ENCODE measurements at regions not wholly inside any gene's neighbourhood (a gene's known extent, or its start where the extent isn't known, plus 50 kb on each side); places are given as distances from the start of the nearest gene placed in this dataset.

DNA sequence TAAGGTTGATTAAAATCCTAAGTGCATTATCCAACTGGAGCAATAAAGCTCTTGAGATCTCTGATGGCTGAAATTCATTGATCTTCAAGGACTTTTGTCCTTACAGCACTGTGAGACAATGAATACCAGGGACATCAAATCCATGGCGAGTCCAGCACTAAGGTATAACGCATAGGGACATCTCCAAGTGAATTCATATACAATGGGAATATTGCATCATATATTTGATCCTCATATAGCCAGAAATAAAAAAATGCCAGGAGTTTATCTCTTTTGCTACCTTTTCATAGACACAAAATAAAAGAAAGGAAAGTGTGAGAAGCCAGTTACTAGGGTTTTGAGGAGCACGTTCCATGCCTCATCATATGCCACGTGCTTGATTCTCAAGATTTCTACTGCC is 112.5 kb upstream of the CDH13 start:
- Histone ChIP-seq H2AFZ (ENCODE audit: low read length) (no peak overlapping the region), H3K27me3 (ENCODE audit: insufficient read depth, low read length) (no peaks in the 10 kb centered on the region), H3K27ac (ENCODE audit: low read depth, low read length) (no peak overlapping the region), H4K20me1 (ENCODE audit: insufficient read depth, low read length) (no peaks in the 10 kb centered on the region), H3K4me3 (ENCODE audit: insufficient read depth, low read length) (no peak overlapping the region), H3K4me2 (ENCODE audit: insufficient read depth, low read length) (no peak overlapping the region), H3K79me2 (ENCODE audit: insufficient read depth, low read length) (no peaks in the 10 kb centered on the region), H3K36me3 (ENCODE audit: insufficient read depth, low read length) (no peaks in the 10 kb centered on the region), H3K9me3 (ENCODE audit: low read depth, low read length) (no peaks in the 10 kb centered on the region), H3K4me1 (ENCODE audit: insufficient read depth, low read length) (no peaks in the 10 kb centered on the region)
- DNase-seq (ENCODE audit: insufficient read length, low spot score, missing footprints), result no peak
- TF ChIP-seq, protein P1, sequence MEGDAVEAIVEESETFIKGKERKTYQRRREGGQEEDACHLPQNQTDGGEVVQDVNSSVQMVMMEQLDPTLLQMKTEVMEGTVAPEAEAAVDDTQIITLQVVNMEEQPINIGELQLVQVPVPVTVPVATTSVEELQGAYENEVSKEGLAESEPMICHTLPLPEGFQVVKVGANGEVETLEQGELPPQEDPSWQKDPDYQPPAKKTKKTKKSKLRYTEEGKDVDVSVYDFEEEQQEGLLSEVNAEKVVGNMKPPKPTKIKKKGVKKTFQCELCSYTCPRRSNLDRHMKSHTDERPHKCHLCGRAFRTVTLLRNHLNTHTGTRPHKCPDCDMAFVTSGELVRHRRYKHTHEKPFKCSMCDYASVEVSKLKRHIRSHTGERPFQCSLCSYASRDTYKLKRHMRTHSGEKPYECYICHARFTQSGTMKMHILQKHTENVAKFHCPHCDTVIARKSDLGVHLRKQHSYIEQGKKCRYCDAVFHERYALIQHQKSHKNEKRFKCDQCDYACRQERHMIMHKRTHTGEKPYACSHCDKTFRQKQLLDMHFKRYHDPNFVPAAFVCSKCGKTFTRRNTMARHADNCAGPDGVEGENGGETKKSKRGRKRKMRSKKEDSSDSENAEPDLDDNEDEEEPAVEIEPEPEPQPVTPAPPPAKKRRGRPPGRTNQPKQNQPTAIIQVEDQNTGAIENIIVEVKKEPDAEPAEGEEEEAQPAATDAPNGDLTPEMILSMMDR (IDR thresholded peaks at IDR 0.05; ENCODE audit: extremely low read depth, low read depth, low read length), result no peak

DNA sequence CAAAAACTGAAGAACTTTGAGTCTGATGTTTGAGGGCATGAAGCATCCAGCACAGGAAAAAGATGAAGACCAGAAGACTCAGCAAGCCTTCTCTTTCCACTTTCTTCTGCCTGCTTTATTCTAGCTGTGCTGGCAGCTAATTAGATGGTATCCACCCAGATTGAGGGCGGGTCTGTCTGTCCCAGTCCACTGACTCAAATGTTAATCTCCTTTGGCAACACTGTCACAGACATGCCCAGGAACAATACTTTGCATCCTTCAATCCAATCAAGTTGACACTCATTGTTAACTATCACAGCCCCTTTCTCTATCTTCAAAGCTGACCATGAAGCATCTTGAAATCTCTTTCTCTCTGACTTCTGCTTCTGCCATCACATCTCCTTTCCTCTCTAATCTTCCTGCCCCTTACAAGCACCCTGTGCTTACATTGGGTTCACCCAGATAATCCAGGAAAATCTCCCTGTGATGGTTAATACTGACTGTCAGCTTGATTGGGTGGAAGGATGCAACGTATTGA is 115.9 kb upstream of the CDH13 start:
- no peaks in the 10 kb centered on the region for H4K20me1 ChIP-seq (ENCODE audit: insufficient read depth, low read length)
- TF ChIP-seq, protein P1 (IDR thresholded peaks at IDR 0.05; ENCODE audit: extremely low read depth, low read depth, low read length), result no peak
- H3K36me3 ChIP-seq (ENCODE audit: insufficient read depth, low read length), result no peaks in the 10 kb centered on the region
- H3K4me2 ChIP-seq (ENCODE audit: insufficient read depth, low read length), result no peak overlapping the region
- no peaks in the 10 kb centered on the region for H3K79me2 ChIP-seq (ENCODE audit: insufficient read depth, low read length)
- no peaks in the 10 kb centered on the region for H3K27me3 ChIP-seq (ENCODE audit: insufficient read depth, low read length)
- no peak overlapping the region for H3K27ac ChIP-seq (ENCODE audit: low read depth, low read length)
- H3K9me3 ChIP-seq (ENCODE audit: low read depth, low read length), result no peaks in the 10 kb centered on the region
- no peak overlapping the region for H3K4me3 ChIP-seq (ENCODE audit: insufficient read depth, low read length)
- H2AFZ ChIP-seq (ENCODE audit: low read length), result no peak overlapping the region
- no peak for DNase-seq (ENCODE audit: insufficient read length, low spot score, missing footprints)
- H3K4me1 ChIP-seq (ENCODE audit: insufficient read depth, low read length), result no peaks in the 10 kb centered on the region

DNA sequence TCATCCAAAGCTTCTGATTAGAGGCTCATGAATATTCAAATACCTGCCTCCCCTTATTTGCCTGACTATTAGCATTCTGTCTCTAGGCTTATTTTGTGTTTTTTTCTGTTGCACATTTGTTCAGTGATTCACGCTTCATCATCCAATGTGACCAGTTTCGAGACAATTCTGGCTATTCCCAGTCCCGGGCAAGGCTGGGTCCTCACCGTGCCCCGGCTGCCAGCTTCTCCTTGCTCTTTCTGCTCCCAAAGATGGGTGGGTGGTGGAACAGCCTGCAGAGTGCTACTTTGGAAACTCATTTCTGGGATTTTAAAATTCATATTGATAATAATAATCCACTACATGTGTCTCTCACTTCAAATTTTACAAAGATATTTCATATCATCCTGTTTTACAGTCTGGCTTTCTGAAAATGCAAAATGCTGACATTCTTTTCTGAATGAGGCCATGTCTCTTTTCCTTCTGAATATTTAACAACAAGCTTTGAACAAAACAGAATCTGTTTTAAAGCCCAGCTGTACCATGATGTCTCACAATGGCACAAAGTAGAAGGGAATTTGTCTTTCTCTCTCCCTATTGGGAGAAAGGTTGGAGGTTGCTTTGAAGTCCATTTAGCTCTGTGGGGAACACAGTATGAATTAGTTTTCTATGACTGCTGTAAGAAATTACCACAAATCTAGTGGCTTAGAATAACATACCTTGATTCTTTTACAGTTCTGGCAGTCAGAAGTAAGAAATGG is 116.9 kb upstream of the CDH13 start:
- Histone ChIP-seq H3K36me3 (ENCODE audit: insufficient read depth, low read length) (no peaks in the 10 kb centered on the region), H3K4me1 (ENCODE audit: insufficient read depth, low read length) (no peaks in the 10 kb centered on the region), H3K79me2 (ENCODE audit: insufficient read depth, low read length) (no peaks in the 10 kb centered on the region), H3K9me3 (ENCODE audit: low read depth, low read length) (no peaks in the 10 kb centered on the region), H3K27ac (ENCODE audit: low read depth, low read length) (no peak overlapping the region), H3K4me2 (ENCODE audit: insufficient read depth, low read length) (no peak overlapping the region), H2AFZ (ENCODE audit: low read length) (no peak overlapping the region), H3K4me3 (ENCODE audit: insufficient read depth, low read length) (no peak overlapping the region), H3K27me3 (ENCODE audit: insufficient read depth, low read length) (no peaks in the 10 kb centered on the region), H4K20me1 (ENCODE audit: insufficient read depth, low read length) (no peaks in the 10 kb centered on the region)
- TF ChIP-seq, protein P1 (IDR thresholded peaks at IDR 0.05; ENCODE audit: extremely low read depth, low read depth, low read length), result no peak
- DNase-seq (ENCODE audit: insufficient read length, low spot score, missing footprints), result no peak

All from osteoblast (primary cell).